ENCODE measurements at regions not wholly inside any gene's neighbourhood (a gene's known extent, or its start where the extent isn't known, plus 50 kb on each side); places are given as distances from the start of the nearest gene placed in this dataset.

DNA sequence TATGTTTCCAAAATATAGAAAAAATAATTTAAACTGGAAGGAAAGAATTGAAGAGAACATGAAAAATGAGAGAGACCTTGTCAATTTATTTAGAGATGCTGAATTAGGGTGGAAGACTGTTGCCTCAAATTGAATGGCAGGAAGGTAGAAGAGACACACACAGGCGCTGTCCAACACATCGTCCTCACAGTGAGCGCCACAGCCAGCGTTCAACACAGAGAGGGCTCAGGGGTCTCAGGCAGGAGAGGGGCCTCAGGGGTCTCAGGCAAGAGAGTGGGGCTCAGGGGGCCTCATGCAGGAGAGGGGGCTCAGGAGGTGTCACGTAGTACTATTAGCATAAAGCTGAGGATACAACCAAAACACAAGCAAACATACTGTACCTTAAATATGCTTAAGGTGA is 65.7 kb downstream of the TMEM18 start:
- in situ Hi-C loops (cut with HindIII; ENCODE audit: low sequenced_read_pairs) = no loop called here

DNA sequence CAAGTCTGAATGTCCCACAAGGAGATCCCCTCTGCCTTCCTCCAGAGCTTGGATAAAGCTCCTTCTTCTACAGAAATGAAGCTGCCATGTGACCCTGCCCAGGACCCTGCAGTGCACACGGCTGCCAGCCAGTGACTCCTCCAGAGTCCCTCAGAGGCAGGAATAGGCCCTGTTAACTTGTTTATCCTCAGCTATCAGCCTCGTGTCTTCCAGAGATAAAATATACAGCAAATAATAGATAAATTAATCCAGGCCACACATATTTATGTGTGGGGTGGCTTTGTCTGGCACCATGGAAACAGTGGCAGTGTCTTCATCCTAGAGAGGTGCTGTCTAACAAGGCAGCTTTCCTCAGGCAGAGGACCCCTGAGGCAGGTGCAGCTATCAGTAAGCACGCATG is 66.7 kb downstream of the TMEM18 start:
- in situ Hi-C loops (cut with HindIII; ENCODE audit: low sequenced_read_pairs) = no loop called here

DNA sequence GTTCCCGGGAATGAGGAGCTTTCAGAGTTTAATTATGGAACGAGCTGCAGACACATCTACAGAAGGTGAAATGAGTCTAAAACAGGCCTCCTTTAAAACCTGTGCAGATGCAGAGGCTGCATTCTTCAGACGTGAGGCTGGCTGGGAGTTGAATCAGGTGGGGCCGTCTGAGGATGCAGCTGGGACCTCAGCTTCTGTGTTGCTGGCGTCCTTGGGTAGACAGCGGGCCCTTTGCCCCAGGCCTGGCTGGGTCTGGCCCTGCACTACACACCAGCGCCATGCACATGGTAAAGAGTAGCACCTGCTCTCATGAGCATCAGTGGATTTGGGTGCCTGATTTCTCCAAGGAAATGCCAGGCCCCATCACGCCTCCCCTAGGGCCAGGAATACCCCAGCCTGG is 67.3 kb downstream of the TMEM18 start:
- in situ Hi-C loops (cut with HindIII; ENCODE audit: low sequenced_read_pairs) = no loop called here

- in situ Hi-C loops (cut with HindIII; ENCODE audit: low sequenced_read_pairs) = no loop called here
Measured at GRCh38 chr2:609449-609848, 67.8 kb downstream of the TMEM18 start.

DNA sequence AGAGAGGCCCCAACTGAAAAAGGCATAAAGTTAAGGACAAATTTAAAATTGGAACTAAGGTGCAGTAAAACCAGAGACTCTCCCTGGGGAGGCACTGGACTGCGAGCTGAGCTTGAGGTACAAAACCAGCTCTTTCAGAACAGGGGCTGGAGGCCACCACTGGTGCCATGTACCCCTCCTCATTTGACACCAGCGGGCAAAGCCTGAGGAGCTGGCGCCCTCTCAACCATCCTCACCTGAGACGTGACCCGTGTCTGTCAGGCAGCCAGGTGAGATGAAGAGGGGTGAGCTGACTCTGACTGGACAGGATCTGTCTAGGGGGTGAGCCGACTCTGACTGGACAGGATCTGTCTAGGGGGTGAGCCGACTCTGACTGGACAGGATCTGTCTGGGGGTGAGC is 68.5 kb downstream of the TMEM18 start:
- in situ Hi-C loops (cut with HindIII; ENCODE audit: low sequenced_read_pairs) = no loop called here

DNA sequence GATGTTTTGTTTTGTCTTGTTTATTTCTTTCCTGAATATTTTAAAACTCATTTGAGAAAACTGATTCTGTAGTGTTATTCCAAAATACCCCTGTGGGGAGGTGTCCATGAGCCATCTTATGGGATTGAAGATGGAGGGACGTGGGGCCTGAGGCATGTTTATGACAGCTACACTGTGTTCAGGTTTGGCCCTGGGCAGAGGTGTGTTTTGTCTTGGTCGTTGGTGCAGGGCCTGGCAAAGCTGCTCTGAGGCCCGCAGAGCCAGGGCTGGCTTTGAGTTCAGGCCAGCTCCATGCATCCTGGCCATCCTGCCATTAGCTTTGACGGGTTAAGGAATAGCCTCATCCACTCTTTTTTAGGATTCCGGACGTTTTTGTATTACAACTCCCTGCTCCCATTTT is 68.9 kb downstream of the TMEM18 start:
- in situ Hi-C loops (cut with HindIII; ENCODE audit: low sequenced_read_pairs) = no loop called here

DNA sequence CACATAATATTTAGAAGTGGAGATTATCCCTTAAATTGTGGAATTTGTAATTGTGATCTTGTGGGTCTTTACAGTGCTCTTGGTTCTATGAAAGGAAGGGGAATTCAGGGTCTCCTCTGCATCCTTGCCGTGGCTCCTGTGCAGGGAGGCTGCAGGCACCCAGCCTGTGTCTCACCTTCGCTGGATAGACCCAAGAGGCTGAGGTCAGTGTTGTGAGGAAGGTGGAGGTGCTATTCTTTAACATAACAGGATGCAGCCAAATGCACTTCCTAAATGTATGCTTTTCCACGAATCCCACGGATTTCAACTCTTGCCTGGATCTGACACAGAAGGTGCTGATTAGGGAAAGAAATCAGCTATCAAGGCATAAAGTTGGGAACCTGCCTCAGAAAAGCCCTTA is 69.5 kb downstream of the TMEM18 start:
- in situ Hi-C loops (cut with HindIII; ENCODE audit: low sequenced_read_pairs) = no loop called here

DNA sequence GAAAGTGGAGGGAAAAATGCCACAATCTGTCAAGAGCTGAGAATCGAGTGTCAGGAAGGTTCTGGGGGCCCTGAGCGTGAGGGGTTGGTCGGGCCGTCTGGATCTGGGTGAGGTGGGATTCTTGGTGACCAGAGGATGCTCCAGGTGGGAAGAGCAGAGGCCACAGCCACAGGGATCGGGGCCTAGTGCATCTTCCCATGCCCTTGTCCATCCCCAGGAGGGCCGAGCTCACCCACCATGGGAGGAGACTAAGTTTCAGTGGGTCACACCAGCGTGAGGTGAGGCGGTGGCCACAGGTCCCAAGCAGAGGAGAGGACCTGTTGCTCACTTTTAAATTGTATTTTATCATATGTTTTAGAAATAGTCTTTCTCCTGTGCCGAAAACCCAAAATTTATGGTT is 70.0 kb downstream of the TMEM18 start:
- in situ Hi-C loops (cut with HindIII; ENCODE audit: low sequenced_read_pairs) = no loop called here

DNA sequence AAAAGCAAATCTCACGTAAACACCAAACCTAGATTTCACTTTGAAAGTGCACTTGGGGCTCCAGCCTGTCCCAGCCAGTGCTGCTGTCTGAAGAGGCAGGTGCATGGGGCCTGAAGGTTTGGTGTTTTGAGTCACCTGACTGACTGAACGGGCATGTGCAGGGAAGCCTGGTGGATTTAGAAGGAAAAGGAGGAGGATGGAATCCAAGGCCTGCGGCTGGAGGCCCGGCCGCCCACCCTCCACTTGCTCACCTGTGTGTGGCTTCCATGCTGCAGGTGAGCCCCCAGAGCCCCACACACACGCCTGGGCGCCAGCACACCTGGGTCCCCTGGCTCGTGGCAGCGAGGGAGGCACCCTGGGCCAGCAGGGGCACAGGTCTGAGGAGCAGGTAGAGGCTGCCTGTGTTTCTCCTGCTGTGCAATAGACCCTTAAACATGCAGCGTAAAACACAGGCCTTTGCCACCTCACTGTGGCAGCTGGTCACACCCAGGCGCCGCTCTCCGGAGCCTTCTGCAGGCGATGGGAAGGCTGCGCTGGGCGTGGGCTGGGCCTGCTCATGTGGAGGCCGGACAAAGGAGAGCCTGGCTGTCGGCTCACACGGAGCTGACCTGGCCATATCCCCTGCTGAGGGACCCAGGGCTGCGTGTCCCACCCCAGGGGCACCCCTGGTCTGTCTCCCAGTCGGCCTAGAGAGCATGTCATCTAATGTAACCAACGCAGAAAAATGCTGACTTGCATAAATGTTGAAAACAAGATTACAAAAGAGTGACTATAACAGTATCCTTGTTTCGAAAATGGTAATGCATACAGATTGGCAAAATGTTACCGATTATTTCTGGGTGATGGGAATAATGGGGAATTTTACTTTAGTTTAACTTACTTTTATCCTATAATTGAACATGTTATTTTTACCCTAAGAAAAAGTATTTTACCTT is 71.3 kb downstream of the TMEM18 start:
- in situ Hi-C loops (cut with HindIII; ENCODE audit: low sequenced_read_pairs) = no loop called here

DNA sequence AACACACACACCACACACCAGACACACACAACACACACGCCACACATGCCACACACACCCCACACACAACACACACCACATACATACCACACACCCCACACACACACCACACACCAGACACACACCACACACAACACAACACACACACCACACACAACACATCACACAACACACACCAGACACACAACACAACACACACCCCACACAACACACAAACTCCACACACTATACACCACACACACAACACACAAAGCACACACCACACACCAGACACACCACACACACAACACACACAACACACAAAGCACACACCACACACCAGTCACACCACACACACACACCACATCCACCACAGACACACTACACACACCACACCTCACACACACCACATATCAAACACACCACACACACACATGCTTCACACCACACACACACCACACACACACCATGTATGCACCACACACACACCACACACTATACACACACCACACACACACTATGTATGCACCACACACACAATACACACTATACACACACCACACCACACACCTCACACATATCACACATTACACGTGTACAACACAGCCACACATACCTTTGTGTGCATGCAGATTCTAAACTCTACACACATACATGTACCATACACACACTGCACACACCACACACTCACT is 72.2 kb downstream of the TMEM18 start:
- in situ Hi-C loops (cut with HindIII; ENCODE audit: low sequenced_read_pairs) = no loop called here

DNA sequence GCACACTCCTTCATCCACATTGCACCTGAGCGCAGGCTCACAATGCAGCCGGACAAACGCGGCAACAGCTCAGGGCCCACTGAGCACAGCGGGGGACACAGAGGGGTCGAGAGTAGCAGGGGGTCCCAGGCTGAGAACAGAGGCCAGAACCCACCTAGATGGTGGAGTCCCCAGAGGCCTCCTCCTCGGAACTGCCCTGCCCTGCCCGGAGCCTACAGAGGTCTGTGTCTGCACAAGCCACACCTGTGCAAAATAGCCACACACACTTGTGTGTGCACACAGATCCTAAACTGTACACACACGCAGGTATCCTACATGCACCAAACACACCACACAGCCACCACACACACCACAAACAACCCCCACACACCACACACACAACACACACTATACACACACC is 72.8 kb downstream of the TMEM18 start:
- in situ Hi-C loops (cut with HindIII; ENCODE audit: low sequenced_read_pairs) = no loop called here

GRCh38 chr2:603869-604268 is 73.3 kb downstream of the TMEM18 start:
- in situ Hi-C loops (cut with HindIII; ENCODE audit: low sequenced_read_pairs) = no loop called here

DNA sequence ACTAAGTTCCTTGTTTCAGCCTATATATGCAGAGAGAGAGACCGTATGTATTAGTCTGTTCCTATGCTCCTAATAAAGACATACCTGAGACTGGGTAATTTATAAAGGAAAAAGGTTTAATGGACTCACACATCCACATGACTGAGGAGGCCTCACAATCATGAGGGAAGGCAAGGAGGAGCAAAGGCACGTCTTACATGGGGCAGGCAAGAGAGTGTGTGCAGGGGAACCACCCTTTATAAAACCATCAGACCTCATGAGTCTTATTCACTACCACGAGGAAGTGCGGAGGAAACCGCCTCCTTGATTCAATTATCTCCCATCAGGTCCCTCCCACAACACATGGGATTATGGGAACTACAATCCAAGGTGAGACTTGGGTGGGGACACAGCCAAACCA is 73.8 kb downstream of the TMEM18 start:
- in situ Hi-C loops (cut with HindIII; ENCODE audit: low sequenced_read_pairs) = no loop called here

DNA sequence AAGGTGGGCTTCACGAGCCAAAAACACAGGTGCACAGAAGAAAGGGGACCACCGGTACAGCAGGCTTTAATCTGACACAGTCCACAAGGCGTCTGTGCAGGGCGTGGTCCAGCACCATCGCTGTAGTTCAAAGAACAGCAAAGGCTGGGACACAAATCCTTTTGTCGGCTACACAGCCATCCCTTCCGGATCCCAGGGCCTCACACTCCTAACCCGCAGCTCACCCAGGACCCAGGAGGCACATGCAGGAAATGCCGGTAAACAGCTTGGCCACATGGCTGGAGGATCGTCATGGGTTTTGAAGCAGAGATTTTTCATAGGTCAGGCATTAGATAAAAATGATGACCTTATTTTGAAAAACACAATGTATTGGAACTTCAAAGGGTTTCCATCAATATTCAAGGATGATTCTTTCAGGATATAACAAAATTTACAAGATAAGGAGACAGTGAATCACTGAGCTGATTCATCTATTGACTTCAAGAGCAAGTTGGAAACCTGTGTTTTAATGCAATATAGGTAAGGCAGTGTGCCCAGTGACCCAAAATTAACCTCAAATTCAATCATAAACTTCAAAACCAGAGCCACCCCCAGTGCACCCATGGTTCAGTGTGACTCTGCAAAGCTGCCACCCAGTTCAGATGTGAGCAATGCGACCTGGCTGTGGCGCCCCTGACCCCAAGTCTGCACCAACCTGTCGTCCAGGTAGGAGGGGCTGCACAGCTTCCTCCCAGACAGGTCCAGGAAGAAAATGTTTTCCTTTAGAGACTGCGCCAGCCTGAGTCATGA is 74.4 kb downstream of the TMEM18 start:
- in situ Hi-C loops (cut with HindIII; ENCODE audit: low sequenced_read_pairs) = no loop called here

- in situ Hi-C loops (cut with HindIII; ENCODE audit: low sequenced_read_pairs) = no loop called here
Measured at GRCh38 chr2:601806-602455, 75.3 kb downstream of the TMEM18 start.

DNA sequence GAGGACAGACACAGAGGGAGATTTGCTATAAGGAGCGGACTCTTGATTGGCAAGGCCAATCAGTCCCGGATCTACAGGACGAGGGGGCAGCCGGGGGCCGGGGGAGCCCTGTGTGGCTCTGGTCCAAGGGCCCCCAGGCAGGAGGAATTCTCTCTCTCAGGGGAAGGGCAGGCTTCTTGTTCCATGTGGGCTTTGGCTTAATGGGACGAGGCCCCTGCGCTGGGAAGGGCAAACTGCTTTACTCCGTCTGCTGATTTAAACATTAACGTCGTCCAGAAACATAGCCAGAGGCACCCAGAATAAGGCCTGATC is 75.9 kb downstream of the TMEM18 start:
- in situ Hi-C loops (cut with HindIII; ENCODE audit: low sequenced_read_pairs) = no loop called here

DNA sequence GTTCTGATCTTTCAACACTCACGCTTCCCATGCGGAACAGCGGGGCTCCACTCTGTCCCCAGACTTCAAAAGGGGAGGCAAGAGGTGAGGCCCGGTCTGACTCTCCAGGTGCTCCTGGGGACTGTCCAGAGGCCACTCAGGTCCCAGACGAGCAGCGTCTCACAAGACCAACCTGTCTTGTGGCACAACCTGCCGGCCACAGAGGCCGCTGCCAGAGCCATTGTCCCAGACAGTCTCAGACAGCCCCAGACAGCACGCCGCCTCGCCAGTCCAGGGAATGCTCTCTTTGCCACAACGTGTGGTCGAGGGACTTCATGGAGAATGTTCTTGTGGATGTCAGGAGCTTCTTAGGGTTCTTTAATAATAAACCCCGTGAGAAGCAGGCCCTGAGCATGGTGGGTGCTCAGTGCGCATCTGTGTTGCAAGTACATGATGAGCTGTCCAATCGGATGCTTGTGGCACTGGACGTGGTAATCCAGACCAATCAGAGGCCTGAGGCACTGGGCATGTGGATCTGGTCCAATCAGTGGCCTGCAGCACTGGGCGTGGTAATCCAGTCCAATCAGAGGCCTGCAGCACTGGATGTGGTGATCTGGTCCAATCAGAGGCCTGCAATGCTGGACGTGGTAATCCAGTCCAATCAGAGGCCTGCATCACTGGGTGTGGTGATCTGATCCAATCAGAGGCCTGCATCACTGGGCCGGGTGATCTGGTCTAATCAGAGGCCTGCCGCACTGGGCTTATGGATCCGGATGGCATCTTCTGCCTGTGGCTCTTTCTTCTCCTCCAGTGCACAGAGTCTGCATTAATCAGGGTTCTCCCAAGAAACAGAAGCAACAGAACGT is 76.4 kb downstream of the TMEM18 start:
- in situ Hi-C loops (cut with HindIII; ENCODE audit: low sequenced_read_pairs) = no loop called here

- in situ Hi-C loops (cut with HindIII; ENCODE audit: low sequenced_read_pairs) = no loop called here
Measured at GRCh38 chr2:599601-600000, 77.6 kb downstream of the TMEM18 start.

GRCh38 chr2:598058-598802 is 79.0 kb downstream of the TMEM18 start:
- in situ Hi-C loops (cut with HindIII; ENCODE audit: low sequenced_read_pairs) = no loop called here
